MV-4-11 (cell line): ENCODE measurements at regions not wholly inside any gene's neighbourhood (a gene's known extent, or its start where the extent isn't known, plus 50 kb on each side); places are given as distances from the start of the nearest gene placed in this dataset.
A peak's percentile ranks its signal among the peaks of the same experiment; 100 is the strongest.
"Not testable (repeated sequence)": the region's sequence is repeated elsewhere in the genome, so short reads cannot be mapped to it uniquely, and the experiment has no call there.

ENCODE experiments used
- DNase-seq: peaks from one replicate; lab custom pipeline; 2025; lab: John Stamatoyannopoulos, UW

DNA sequence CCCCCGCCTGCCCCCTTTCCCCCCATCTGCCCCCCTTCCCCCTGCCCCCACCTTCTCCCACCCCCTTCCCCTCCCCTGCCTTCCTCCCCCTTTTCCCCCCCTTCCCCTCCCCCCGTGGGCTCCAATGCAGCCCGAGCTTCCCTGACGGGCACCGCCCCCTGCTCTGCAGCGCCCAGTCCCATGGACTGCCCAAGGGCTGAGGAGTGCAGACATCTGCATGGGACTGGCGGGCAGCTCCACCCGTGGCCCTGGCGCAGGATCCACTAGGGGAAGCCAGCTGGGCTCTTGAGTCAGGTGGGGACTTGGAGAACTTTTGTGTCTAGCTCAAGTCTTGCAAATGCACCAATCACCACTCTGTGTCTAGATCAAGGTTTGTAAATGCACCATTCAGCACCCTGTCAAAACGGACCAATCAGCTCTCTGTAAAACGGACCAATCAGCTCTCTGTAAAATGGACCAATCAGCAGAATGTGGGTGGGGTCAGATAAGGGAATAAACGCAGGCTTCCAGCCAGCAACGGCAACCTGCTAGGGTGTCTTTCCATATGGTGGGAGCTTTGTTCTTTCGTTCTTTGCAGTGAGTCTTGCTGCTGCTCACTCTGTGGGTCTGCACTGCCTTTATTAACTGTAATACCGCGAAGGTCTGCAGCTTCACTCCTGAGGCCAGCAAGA, 300.5 kb upstream of the PABPC4L start:
- no peak for DNase-seq

DNA sequence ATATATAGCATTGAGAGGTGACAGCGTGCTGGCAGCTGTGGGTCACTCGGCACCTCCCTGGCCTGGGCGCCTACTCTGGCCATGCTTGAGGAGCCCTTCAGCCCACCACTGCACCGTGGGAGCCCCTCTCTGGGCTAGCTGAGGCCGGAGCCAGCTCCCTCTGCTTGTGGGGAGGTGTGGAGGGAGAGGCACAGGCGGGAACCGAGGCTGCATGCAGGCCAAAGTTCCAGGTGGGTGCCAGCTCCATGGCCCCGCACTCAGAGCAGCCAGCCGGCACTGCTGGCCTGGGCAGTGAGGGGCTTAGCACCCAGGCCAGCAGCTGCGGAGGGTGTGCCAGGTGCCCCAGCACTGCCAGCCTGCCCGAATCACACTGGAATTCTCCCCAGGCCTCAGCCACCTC, 299.9 kb upstream of the PABPC4L start:
- DNase-seq, result not testable (repeated sequence)

DNA sequence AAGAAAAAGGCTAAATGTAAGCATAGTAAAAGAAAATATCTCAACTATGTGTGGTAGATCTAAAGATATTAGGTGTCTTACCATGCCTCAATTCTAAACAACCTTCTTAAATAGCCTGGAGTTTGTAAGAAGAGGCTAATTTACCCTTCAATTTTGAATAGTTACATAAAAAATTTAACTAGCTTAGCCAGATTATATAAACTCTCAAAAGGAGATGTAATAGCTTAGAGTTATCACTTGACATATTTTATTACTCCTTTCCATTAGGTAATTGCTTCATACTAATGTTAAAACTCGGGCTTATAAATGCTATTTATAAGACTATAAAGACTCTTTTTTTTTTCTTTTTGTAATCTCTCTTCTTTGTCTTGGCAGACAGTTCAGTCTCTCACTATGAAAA, 297.5 kb upstream of the PABPC4L start:
- DNase-seq, result no peak

- no peak for DNase-seq
These were observed 289.3 kb upstream of the PABPC4L start for GRCh38 chr4:134490863-134491262.

GRCh38 chr4:134483514-134483913, 281.9 kb upstream of the PABPC4L start:
- DNase-seq, result not testable (repeated sequence)

DNA sequence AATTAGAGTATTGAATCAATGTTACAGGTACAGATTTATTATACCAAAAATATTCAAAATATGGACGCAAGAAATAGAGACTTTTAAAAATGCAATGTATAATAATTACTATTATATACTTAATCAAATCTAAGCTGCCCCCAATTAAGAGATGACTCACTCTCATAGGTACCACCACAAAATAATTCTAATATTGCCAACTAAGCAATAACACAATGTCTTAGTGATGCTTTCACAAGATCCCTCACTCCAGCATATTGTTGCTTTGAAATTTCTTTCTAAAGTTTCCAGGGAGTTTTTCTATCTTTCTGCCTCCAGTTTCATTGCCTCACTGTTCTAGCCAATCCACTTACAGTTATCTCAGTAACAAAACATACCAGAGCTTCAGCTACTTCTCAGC, 270.0 kb upstream of the PABPC4L start:
- no peak for DNase-seq

DNA sequence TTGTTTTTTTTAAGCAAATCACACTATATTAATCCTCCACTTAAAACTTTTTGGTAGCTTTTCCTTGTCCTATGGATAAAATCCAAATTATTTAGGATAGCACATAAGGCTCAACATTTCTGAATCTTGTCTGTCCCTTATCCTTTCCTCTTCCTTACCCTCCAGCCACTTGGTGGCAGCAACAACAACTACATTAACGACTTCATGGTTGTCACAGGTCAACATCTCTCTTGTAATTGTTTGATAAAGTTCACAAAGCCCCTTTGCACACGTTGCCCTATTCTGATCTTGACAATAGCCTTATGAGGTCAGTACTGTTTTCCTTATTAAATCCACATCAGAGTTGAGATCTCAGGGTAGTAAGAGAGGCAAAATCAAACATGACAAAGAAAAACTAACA, 269.0 kb upstream of the PABPC4L start:
- DNase-seq, result peak; percentile 8

DNA sequence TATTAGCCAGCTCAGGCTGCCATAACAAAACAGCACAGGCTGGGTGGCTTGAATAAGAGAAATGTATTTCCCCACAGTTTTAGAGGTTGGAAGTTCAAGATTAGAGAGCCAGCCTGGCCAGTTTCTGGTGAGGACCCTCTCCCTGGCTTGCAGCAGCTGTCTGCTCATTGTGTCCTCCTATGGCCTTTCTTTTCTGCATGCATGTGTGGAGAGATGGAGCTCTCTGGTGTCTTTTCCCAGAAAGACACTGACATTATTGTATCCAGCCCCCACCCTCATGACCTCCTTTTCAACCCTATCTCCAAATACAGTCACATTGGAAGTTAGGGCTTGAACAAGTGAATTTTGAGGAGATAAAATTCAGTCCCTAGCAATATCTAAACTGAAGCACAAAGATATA, 263.8 kb upstream of the PABPC4L start:
- DNase-seq, result no peak

DNA sequence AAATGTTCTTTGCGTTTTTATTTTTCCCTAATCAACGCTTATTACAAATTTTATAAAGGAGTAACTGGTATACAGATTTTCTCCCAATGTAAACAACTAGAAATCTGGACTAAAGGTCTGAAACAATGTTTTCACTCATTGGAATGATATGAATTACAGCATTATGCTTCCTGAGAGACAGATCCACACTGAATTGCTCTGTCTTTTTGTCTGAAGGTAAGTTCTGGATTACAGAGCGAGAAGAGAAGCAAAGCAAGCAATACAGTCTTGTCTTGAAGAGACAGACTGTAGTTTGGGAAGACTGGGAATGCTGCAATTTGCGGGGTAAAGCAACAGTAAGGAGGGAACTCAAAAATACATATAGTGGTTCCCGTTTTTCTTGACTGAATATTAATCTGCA, 262.2 kb upstream of the PABPC4L start:
- DNase-seq, result no peak

GRCh38 chr4:134426821-134427220, 225.2 kb upstream of the PABPC4L start:
- DNase-seq, result no peak

DNA sequence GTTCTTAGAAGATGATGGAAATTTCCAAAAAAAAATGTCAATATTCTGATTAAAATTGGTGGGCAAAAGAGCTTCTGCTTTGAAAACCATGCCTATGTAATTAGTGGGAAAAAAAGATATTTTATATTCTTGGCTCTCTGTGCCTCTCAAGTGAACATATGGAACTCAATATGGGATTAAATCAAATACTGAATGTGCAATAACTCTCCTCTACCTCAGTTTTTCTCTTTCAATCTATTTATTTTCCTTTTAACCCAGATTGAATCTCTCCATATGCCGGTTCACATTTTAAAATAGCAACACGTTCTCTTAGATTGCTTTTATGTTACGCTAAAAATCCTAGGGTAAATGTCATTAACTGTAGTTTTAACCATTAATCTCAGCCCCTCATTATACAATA, 224.2 kb upstream of the PABPC4L start:
- no peak for DNase-seq

- DNase-seq, result no peak
These were observed 221.2 kb upstream of the PABPC4L start for GRCh38 chr4:134422776-134423175.

DNA sequence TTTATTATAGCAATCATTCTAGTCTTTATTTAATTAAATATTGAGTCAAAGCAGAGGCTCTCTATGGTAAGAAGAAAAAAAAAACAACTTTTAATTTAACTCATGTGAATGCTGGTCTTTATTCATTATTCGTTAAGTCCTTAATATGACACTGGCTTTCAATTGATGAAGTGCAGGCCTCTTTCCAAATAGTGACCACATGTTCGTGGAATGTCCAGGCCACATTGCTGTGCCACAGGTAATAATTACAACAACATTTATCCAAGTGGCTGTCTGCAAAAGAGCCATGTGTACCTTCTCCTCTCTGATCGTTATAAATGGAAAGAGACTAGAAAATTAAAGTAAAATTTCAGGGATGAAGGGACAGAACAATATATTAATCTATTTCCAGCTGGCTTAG, 220.1 kb upstream of the PABPC4L start:
- DNase-seq, result no peak

GRCh38 chr4:134408897-134409296, 207.3 kb upstream of the PABPC4L start:
- no peak for DNase-seq

GRCh38 chr4:134401798-134402197, 200.2 kb upstream of the PABPC4L start:
- no peak for DNase-seq

GRCh38 chr4:134393592-134393991, 192.0 kb upstream of the PABPC4L start:
- no peak for DNase-seq

- DNase-seq, result no peak
These were observed 188.7 kb upstream of the PABPC4L start for GRCh38 chr4:134390319-134390718.

GRCh38 chr4:134388351-134388750, 186.8 kb upstream of the PABPC4L start:
- DNase-seq, result no peak

DNA sequence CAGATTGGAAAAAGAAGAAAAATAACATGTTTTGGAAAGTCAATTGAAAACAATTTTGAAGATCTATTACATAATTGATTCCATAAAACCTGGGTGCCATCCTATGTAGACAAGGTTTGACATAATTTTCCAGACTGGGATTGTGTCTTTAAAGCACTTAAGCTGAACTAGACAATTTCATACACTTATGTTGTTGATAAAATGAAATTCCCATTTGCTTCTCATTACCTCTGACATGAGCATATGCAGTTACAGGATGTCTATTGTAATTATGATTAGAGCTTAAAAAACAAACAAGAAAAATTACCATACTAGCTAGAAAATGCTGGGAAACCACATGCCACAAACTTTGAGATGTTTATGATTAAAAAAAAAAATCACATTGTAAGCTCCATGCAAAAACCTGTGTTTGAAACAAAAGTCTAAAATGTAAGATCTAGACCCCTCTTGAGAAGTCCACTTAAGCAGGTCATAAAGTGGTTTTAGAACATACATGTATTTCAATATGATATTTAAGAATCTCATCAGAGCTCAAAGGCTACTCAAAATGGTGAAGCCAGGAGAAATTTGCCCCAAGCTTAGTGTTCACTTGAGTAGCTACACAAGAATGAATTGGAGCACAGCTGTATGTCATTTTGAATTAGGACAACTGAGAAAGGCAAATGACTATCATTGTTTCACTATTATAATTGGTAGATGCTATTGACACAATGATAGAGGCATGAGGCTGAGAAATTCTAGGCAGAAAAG, 181.1 kb upstream of the PABPC4L start:
- no peak for DNase-seq

GRCh38 chr4:134375775-134376174, 174.2 kb upstream of the PABPC4L start:
- DNase-seq, result no peak

DNA sequence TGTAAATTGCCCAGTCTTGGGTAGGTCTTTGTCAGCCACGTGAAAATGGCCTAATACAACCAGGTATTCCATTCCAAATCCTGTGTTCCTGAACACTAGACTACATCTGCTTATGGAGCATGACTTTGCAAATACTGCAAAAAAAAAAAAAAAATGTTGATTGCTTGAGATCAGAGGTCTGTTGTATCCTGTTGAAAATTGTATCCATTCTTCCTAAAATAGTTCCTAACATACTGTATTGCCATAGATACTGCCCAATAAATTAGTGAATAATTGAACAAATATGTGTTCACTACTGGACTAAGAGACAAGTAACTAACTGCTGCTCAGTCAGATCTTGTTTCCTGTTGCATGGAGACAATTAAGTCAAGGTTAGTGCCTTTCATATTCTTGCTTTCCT, 164.3 kb upstream of the PABPC4L start:
- DNase-seq, result no peak

DNA sequence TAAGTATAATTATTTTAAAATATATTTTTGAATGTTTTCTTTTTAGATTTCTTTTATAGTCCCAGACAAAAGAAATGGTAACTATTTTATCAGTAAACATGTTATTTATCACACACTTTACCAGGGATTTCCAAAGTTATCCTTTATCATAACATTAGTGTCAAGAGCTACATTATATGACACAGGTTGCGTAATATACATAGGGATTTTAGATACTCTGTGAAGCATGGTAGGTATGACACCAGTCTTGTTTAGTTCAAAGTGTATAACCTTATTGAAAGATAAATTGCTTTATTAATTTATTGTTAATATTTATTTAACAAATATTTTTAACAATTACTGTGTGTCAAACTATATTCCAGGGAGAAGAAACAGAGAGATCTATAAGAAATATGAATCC, 163.3 kb upstream of the PABPC4L start:
- DNase-seq, result no peak

- no peak for DNase-seq
These were observed 143.7 kb upstream of the PABPC4L start for GRCh38 chr4:134345244-134345643.

GRCh38 chr4:134343656-134344055, 142.1 kb upstream of the PABPC4L start:
- no peak for DNase-seq
